HL-60 (cell line): ENCODE measurements at regions not wholly inside any gene's neighbourhood (a gene's known extent, or its start where the extent isn't known, plus 50 kb on each side); places are given as distances from the start of the nearest gene placed in this dataset.

Experiments
- CTCF ChIP-seq: IDR thresholded peaks from one replicate; pipeline ENCODE4 v1.5.1; 2011; ENCODE audit warnings: low read length, control low read depth, inconsistent platforms; ENCODE audit not compliant: insufficient read depth
- GABPA ChIP-seq: IDR thresholded peaks from 2 replicates; pipeline ENCODE4 v1.6.1; 2012; ENCODE audit warnings: low read depth
- POLR2AphosphoS5 ChIP-seq: IDR thresholded peaks from 2 replicates; pipeline ENCODE4 v1.6.1; 2012; ENCODE audit warnings: low read depth
- SPI1 ChIP-seq: IDR thresholded peaks from 2 replicates; pipeline ENCODE4 v1.6.1; 2012; ENCODE audit warnings: low read depth, mild to moderate bottlenecking, borderline replicate concordance
- TF ChIP-seq, protein P1 (sequence below): IDR thresholded peaks from 2 replicates; pipeline ENCODE4 v1.6.1; 2012; ENCODE audit warnings: low read depth; ENCODE audit not compliant: insufficient replicate concordance

DNA sequence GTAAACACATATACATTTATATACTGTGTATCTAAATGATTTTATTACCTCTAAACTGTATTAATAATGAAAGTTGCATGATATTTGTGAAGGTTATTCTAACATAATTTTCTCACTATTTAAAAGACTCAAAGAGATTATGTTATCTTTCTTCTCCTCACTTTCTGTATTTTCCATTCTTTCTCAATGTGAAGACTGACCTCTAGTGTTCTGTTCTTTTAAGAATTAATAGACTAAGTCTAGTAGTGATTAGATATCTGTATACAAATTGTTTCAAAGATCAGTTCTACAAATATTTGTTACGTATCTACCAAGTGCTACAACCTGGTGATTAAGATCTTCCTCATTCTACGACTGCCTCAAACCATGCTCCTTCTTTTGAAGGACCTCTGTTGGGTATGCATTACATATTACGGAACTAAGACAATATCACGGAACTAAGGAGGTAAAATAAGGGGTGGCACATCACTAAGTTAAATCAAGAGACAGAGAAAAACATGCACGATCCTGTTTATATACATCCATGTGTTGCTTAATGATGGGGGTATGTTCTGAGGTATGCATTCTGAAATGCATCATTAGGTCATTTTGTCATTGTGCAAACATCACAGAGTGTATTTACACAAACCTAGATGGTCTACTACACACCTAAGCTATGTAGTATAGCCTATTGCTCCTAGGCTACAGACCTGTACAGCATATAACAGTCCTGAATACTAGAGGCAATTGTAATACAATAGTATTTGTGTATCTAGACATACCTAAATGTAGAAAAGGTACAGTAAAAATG, 161.5 kb upstream of the KBTBD8 start:
- TF ChIP-seq CTCF (no peak), POLR2AphosphoS5 (no peak), SPI1 (no peak), GABPA (no peak)
- TF ChIP-seq, protein P1, sequence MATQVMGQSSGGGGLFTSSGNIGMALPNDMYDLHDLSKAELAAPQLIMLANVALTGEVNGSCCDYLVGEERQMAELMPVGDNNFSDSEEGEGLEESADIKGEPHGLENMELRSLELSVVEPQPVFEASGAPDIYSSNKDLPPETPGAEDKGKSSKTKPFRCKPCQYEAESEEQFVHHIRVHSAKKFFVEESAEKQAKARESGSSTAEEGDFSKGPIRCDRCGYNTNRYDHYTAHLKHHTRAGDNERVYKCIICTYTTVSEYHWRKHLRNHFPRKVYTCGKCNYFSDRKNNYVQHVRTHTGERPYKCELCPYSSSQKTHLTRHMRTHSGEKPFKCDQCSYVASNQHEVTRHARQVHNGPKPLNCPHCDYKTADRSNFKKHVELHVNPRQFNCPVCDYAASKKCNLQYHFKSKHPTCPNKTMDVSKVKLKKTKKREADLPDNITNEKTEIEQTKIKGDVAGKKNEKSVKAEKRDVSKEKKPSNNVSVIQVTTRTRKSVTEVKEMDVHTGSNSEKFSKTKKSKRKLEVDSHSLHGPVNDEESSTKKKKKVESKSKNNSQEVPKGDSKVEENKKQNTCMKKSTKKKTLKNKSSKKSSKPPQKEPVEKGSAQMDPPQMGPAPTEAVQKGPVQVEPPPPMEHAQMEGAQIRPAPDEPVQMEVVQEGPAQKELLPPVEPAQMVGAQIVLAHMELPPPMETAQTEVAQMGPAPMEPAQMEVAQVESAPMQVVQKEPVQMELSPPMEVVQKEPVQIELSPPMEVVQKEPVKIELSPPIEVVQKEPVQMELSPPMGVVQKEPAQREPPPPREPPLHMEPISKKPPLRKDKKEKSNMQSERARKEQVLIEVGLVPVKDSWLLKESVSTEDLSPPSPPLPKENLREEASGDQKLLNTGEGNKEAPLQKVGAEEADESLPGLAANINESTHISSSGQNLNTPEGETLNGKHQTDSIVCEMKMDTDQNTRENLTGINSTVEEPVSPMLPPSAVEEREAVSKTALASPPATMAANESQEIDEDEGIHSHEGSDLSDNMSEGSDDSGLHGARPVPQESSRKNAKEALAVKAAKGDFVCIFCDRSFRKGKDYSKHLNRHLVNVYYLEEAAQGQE, result no peak
